ENCODE measurements at regions not wholly inside any gene's neighbourhood (a gene's known extent, or its start where the extent isn't known, plus 50 kb on each side); places are given as distances from the start of the nearest gene placed in this dataset.

- Mint-ChIP-seq H3K36me3 (ENCODE audit: low read depth) (peaks cover 7% of the 10 kb centered on the region; the same call in 1 of the 3 replicates), H3K9me3 (peaks cover 12% of the 10 kb centered on the region; the same call in 2 of the 3 replicates), H3K27me3 (ENCODE audit: insufficient read depth, low read depth, poor library complexity) (no peaks in the 10 kb centered on the region), H3K4me1 (peaks cover 22% of the 10 kb centered on the region), H3K27ac (no peak overlapping the region), H3K4me3 (no peak overlapping the region)
- no peak overlapping the region for H3K4me3 ChIP-seq
- peaks cover 14% of the 10 kb centered on the region for H3K4me1 ChIP-seq (ENCODE audit: insufficient read depth)
- no peaks in the 10 kb centered on the region for H3K79me2 ChIP-seq (replicated peaks; ENCODE audit: insufficient read depth)
- TF ChIP-seq STAT1 (IDR thresholded peaks at IDR 0.05; ENCODE audit: unreplicated experiment): no peak
- TF ChIP-seq, protein P1, sequence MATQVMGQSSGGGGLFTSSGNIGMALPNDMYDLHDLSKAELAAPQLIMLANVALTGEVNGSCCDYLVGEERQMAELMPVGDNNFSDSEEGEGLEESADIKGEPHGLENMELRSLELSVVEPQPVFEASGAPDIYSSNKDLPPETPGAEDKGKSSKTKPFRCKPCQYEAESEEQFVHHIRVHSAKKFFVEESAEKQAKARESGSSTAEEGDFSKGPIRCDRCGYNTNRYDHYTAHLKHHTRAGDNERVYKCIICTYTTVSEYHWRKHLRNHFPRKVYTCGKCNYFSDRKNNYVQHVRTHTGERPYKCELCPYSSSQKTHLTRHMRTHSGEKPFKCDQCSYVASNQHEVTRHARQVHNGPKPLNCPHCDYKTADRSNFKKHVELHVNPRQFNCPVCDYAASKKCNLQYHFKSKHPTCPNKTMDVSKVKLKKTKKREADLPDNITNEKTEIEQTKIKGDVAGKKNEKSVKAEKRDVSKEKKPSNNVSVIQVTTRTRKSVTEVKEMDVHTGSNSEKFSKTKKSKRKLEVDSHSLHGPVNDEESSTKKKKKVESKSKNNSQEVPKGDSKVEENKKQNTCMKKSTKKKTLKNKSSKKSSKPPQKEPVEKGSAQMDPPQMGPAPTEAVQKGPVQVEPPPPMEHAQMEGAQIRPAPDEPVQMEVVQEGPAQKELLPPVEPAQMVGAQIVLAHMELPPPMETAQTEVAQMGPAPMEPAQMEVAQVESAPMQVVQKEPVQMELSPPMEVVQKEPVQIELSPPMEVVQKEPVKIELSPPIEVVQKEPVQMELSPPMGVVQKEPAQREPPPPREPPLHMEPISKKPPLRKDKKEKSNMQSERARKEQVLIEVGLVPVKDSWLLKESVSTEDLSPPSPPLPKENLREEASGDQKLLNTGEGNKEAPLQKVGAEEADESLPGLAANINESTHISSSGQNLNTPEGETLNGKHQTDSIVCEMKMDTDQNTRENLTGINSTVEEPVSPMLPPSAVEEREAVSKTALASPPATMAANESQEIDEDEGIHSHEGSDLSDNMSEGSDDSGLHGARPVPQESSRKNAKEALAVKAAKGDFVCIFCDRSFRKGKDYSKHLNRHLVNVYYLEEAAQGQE (IDR thresholded peaks at IDR 0.05; ENCODE audit: unreplicated experiment): no peak
- DNase-seq (ENCODE audit: low spot score) (no peak), ATAC-seq (no peak)
- no peaks in the 10 kb centered on the region for H3F3A ChIP-seq (replicated peaks; ENCODE audit: low read depth)
- H3K27ac ChIP-seq (ENCODE audit: low read depth): no peak overlapping the region
- no peak overlapping the region for H2AFZ ChIP-seq
- H3K27me3 ChIP-seq (ENCODE audit: insufficient read depth): no peaks in the 10 kb centered on the region
- H3K36me3 ChIP-seq (ENCODE audit: insufficient read depth): no peaks in the 10 kb centered on the region
- no peak overlapping the region for H3K4me2 ChIP-seq
- H4K20me1 ChIP-seq (replicated peaks; ENCODE audit: insufficient read depth): no peaks in the 10 kb centered on the region
- peaks cover 6% of the 10 kb centered on the region; the same call in 1 of the 2 replicates for H3K9me2 ChIP-seq (ENCODE audit: insufficient read depth)
Measured at GRCh38 chr14:65252482-65253255, 150.4 kb upstream of the MAX start.

- no peak for DNase-seq (ENCODE audit: low spot score)
- H2AFZ ChIP-seq: peak overlapping the region; percentile 49
- no peaks in the 10 kb centered on the region for H3K36me3 ChIP-seq (ENCODE audit: insufficient read depth)
- peak overlapping the region; percentile 54 for H3K4me3 Mint-ChIP-seq
- peak; percentile 50 for ATAC-seq
- no peaks in the 10 kb centered on the region for H4K20me1 ChIP-seq (replicated peaks; ENCODE audit: insufficient read depth)
- peak overlapping the region; percentile 10 for H3K27ac ChIP-seq (ENCODE audit: low read depth)
- H3K27me3 Mint-ChIP-seq (ENCODE audit: insufficient read depth, low read depth, poor library complexity): no peaks in the 10 kb centered on the region
- H3K9me3 Mint-ChIP-seq: peaks cover 18% of the 10 kb centered on the region; the same call in 2 of the 3 replicates
- H3F3A ChIP-seq (replicated peaks; ENCODE audit: low read depth): no peaks in the 10 kb centered on the region
- peaks cover 7% of the 10 kb centered on the region; the same call in 2 of the 3 replicates for H3K36me3 Mint-ChIP-seq (ENCODE audit: low read depth)
- peaks cover 14% of the 10 kb centered on the region for H3K4me1 ChIP-seq (ENCODE audit: insufficient read depth)
- H3K27ac Mint-ChIP-seq: peak overlapping the region; percentile 80
- H3K9me2 ChIP-seq (ENCODE audit: insufficient read depth): peaks cover 7% of the 10 kb centered on the region; the same call in 1 of the 2 replicates
- peak overlapping the region; percentile 56 for H3K4me2 ChIP-seq
- H3K27me3 ChIP-seq (ENCODE audit: insufficient read depth): no peaks in the 10 kb centered on the region
- H3K4me1 Mint-ChIP-seq: peaks cover 22% of the 10 kb centered on the region
- no peaks in the 10 kb centered on the region for H3K79me2 ChIP-seq (replicated peaks; ENCODE audit: insufficient read depth)
- H3K4me3 ChIP-seq: peak overlapping the region; percentile 29
- no peak for TF ChIP-seq ETS1 (IDR thresholded peaks at IDR 0.05)
- TF ChIP-seq, protein P1 (IDR thresholded peaks at IDR 0.05; ENCODE audit: unreplicated experiment): no peak
- TF ChIP-seq, protein P2, sequence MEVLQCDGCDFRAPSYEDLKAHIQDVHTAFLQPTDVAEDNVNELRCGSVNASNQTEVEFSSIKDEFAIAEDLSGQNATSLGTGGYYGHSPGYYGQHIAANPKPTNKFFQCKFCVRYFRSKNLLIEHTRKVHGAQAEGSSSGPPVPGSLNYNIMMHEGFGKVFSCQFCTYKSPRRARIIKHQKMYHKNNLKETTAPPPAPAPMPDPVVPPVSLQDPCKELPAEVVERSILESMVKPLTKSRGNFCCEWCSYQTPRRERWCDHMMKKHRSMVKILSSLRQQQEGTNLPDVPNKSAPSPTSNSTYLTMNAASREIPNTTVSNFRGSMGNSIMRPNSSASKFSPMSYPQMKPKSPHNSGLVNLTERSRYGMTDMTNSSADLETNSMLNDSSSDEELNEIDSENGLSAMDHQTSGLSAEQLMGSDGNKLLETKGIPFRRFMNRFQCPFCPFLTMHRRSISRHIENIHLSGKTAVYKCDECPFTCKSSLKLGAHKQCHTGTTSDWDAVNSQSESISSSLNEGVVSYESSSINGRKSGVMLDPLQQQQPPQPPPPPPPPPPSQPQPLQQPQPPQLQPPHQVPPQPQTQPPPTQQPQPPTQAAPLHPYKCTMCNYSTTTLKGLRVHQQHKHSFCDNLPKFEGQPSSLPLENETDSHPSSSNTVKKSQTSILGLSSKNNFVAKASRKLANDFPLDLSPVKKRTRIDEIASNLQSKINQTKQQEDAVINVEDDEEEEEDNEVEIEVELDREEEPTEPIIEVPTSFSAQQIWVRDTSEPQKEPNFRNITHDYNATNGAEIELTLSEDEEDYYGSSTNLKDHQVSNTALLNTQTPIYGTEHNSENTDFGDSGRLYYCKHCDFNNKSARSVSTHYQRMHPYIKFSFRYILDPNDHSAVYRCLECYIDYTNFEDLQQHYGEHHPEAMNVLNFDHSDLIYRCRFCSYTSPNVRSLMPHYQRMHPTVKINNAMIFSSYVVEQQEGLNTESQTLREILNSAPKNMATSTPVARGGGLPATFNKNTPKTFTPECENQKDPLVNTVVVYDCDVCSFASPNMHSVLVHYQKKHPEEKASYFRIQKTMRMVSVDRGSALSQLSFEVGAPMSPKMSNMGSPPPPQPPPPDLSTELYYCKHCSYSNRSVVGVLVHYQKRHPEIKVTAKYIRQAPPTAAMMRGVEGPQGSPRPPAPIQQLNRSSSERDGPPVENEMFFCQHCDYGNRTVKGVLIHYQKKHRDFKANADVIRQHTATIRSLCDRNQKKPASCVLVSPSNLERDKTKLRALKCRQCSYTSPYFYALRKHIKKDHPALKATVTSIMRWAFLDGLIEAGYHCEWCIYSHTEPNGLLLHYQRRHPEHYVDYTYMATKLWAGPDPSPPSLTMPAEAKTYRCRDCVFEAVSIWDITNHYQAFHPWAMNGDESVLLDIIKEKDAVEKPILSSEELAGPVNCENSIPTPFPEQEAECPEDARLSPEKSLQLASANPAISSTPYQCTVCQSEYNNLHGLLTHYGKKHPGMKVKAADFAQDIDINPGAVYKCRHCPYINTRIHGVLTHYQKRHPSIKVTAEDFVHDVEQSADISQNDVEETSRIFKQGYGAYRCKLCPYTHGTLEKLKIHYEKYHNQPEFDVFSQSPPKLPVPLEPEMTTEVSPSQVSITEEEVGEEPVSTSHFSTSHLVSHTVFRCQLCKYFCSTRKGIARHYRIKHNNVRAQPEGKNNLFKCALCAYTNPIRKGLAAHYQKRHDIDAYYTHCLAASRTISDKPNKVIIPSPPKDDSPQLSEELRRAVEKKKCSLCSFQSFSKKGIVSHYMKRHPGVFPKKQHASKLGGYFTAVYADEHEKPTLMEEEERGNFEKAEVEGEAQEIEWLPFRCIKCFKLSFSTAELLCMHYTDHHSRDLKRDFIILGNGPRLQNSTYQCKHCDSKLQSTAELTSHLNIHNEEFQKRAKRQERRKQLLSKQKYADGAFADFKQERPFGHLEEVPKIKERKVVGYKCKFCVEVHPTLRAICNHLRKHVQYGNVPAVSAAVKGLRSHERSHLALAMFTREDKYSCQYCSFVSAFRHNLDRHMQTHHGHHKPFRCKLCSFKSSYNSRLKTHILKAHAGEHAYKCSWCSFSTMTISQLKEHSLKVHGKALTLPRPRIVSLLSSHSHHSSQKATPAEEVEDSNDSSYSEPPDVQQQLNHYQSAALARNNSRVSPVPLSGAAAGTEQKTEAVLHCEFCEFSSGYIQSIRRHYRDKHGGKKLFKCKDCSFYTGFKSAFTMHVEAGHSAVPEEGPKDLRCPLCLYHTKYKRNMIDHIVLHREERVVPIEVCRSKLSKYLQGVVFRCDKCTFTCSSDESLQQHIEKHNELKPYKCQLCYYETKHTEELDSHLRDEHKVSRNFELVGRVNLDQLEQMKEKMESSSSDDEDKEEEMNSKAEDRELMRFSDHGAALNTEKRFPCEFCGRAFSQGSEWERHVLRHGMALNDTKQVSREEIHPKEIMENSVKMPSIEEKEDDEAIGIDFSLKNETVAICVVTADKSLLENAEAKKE (CRISPR knock-in tag; IDR thresholded peaks at IDR 0.05): no peak
Measured at GRCh38 chr14:65255029-65255545, 152.8 kb upstream of the MAX start.

All from GM23338 (cell line).